IgD-negative memory B cell (primary cell): ENCODE measurements at regions not wholly inside any gene's neighbourhood (a gene's known extent, or its start where the extent isn't known, plus 50 kb on each side); places are given as distances from the start of the nearest gene placed in this dataset.

Experiments used
- H3K27ac Mint-ChIP-seq, 3 donors: one replicate each; pipeline ENCODE4 v1.8.0; 2020 to 2022; ENCODE audit warnings: mild to moderate bottlenecking in 3 of 3, mixed read lengths in 3 of 3, moderate library complexity in 1 of 3
- H3K27me3 Mint-ChIP-seq: one replicate; pipeline ENCODE4 v1.8.0; 2021; ENCODE audit warnings: mixed read lengths
- H3K36me3 Mint-ChIP-seq: one replicate; pipeline ENCODE4 v1.8.0; 2020; ENCODE audit warnings: mild to moderate bottlenecking, mixed read lengths
- H3K4me1 Mint-ChIP-seq, 3 donors: one replicate each; pipeline ENCODE4 v1.8.0; 2020 to 2022; ENCODE audit warnings: mixed read lengths in 3 of 3, mild to moderate bottlenecking in 1 of 3
- H3K4me3 Mint-ChIP-seq, 4 donors: one replicate each; pipeline ENCODE4 v1.8.0; 2020 to 2022; ENCODE audit warnings: mild to moderate bottlenecking in 4 of 4, mixed read lengths in 4 of 4, moderate library complexity in 3 of 4
- H3K9me3 Mint-ChIP-seq, 3 donors: one replicate each; pipeline ENCODE4 v1.8.0; 2020 to 2021; ENCODE audit warnings: mixed read lengths in 3 of 3, mild to moderate bottlenecking in 1 of 3

- no peak overlapping the region for H3K4me3 Mint-ChIP-seq
- H3K27me3 Mint-ChIP-seq: peaks cover 2% of the 10 kb centered on the region
- H3K4me1 Mint-ChIP-seq: no peaks in the 10 kb centered on the region
- H3K27ac Mint-ChIP-seq: no peak overlapping the region
- peaks cover 0 to 1% (median 0%) of the 10 kb centered on the region in 3 donors for H3K9me3 Mint-ChIP-seq
- H3K36me3 Mint-ChIP-seq: no peaks in the 10 kb centered on the region
These were observed 152.3 kb downstream of the GAS1 start for GRCh38 chr9:86795047-86795442.

- Mint-ChIP-seq H3K27me3 (peaks cover 2% of the 10 kb centered on the region), H3K36me3 (no peaks in the 10 kb centered on the region)
These were observed 152.8 kb downstream of the GAS1 start for GRCh38 chr9:86794391-86795046.

GRCh38 chr9:86792136-86792535, 155.2 kb downstream of the GAS1 start:
- Mint-ChIP-seq H3K36me3 (no peaks in the 10 kb centered on the region), H3K9me3 (no peaks in the 10 kb centered on the region), H3K4me3 (no peak overlapping the region), H3K27me3 (no peaks in the 10 kb centered on the region), H3K4me1 (no peaks in the 10 kb centered on the region), H3K27ac (no peak overlapping the region)

More at GRCh38 chr9:86794391-86795046, 152.8 kb downstream of the GAS1 start:
- Mint-ChIP-seq H3K9me3 (peaks cover 0 to 1% (median 0%) of the 10 kb centered on the region in 3 donors), H3K4me1 (no peaks in the 10 kb centered on the region), H3K4me3 (no peak overlapping the region), H3K27ac (no peak overlapping the region)

GRCh38 chr9:86790805-86791204, 156.5 kb downstream of the GAS1 start:
- Mint-ChIP-seq H3K27ac (no peak overlapping the region), H3K9me3 (no peaks in the 10 kb centered on the region), H3K27me3 (no peaks in the 10 kb centered on the region), H3K4me3 (no peak overlapping the region), H3K36me3 (no peaks in the 10 kb centered on the region), H3K4me1 (no peaks in the 10 kb centered on the region)

- no peaks in the 10 kb centered on the region for H3K36me3 Mint-ChIP-seq
- H3K27me3 Mint-ChIP-seq: no peaks in the 10 kb centered on the region
- H3K4me1 Mint-ChIP-seq: no peaks in the 10 kb centered on the region
- no peak overlapping the region for H3K27ac Mint-ChIP-seq
- H3K4me3 Mint-ChIP-seq: no peak overlapping the region
- no peaks in the 10 kb centered on the region for H3K9me3 Mint-ChIP-seq
These were observed 158.8 kb downstream of the GAS1 start for GRCh38 chr9:86788456-86788855.

- H3K36me3 Mint-ChIP-seq: no peaks in the 10 kb centered on the region
- H3K27me3 Mint-ChIP-seq: peaks cover 5% of the 10 kb centered on the region
- H3K9me3 Mint-ChIP-seq: peaks cover 0 to 4% (median 0%) of the 10 kb centered on the region in 3 donors
- H3K4me3 Mint-ChIP-seq: no peak overlapping the region
- H3K4me1 Mint-ChIP-seq: no peaks in the 10 kb centered on the region
- H3K27ac Mint-ChIP-seq: no peak overlapping the region
These were observed 163.4 kb downstream of the GAS1 start for GRCh38 chr9:86783884-86784283.

GRCh38 chr9:86782831-86783230, 164.5 kb downstream of the GAS1 start:
- Mint-ChIP-seq H3K36me3 (no peaks in the 10 kb centered on the region), H3K4me1 (no peaks in the 10 kb centered on the region), H3K9me3 (peaks cover 0 to 4% (median 0%) of the 10 kb centered on the region in 3 donors), H3K27me3 (peaks cover 7% of the 10 kb centered on the region), H3K27ac (no peak overlapping the region), H3K4me3 (no peak overlapping the region)

GRCh38 chr9:86778761-86779160, 168.5 kb downstream of the GAS1 start:
- H3K4me3 Mint-ChIP-seq: no peak overlapping the region
- H3K27ac Mint-ChIP-seq: no peak overlapping the region
- no peaks in the 10 kb centered on the region for H3K4me1 Mint-ChIP-seq
- H3K9me3 Mint-ChIP-seq: peaks cover 0 to 5% (median 4%) of the 10 kb centered on the region in 3 donors
- H3K36me3 Mint-ChIP-seq: no peaks in the 10 kb centered on the region
- H3K27me3 Mint-ChIP-seq: peaks cover 7% of the 10 kb centered on the region

GRCh38 chr9:86775718-86776117, 171.6 kb downstream of the GAS1 start:
- Mint-ChIP-seq H3K9me3 (peaks cover 0 to 5% (median 0%) of the 10 kb centered on the region in 3 donors), H3K36me3 (no peaks in the 10 kb centered on the region), H3K27ac (no peak overlapping the region), H3K4me3 (no peak overlapping the region), H3K27me3 (peaks cover 2% of the 10 kb centered on the region), H3K4me1 (no peaks in the 10 kb centered on the region)

GRCh38 chr9:86774116-86774515, 173.2 kb downstream of the GAS1 start:
- Mint-ChIP-seq H3K4me3 (no peak overlapping the region), H3K36me3 (no peaks in the 10 kb centered on the region), H3K4me1 (no peaks in the 10 kb centered on the region), H3K27me3 (peaks cover 2% of the 10 kb centered on the region), H3K27ac (no peak overlapping the region), H3K9me3 (peaks cover 0 to 5% (median 0%) of the 10 kb centered on the region in 3 donors)

GRCh38 chr9:86773422-86773945, 173.8 kb downstream of the GAS1 start:
- no peaks in the 10 kb centered on the region for H3K4me1 Mint-ChIP-seq
- no peak overlapping the region for H3K27ac Mint-ChIP-seq
- peaks cover 0 to 5% (median 0%) of the 10 kb centered on the region in 3 donors for H3K9me3 Mint-ChIP-seq
- H3K27me3 Mint-ChIP-seq: peaks cover under 1% of the 10 kb centered on the region
- no peak overlapping the region for H3K4me3 Mint-ChIP-seq
- no peaks in the 10 kb centered on the region for H3K36me3 Mint-ChIP-seq

GRCh38 chr9:86772635-86772993, 174.7 kb downstream of the GAS1 start:
- no peaks in the 10 kb centered on the region for H3K27me3 Mint-ChIP-seq
- no peaks in the 10 kb centered on the region for H3K36me3 Mint-ChIP-seq
- H3K9me3 Mint-ChIP-seq: peaks cover 0 to 5% (median 0%) of the 10 kb centered on the region in 3 donors
- no peaks in the 10 kb centered on the region for H3K4me1 Mint-ChIP-seq
- H3K4me3 Mint-ChIP-seq: no peak overlapping the region
- no peak overlapping the region for H3K27ac Mint-ChIP-seq

- Mint-ChIP-seq H3K36me3 (no peaks in the 10 kb centered on the region), H3K27me3 (no peaks in the 10 kb centered on the region), H3K27ac (no peak overlapping the region), H3K4me1 (no peaks in the 10 kb centered on the region), H3K4me3 (no peak overlapping the region), H3K9me3 (peaks cover 0 to 5% (median 0%) of the 10 kb centered on the region in 3 donors)
These were observed 175.2 kb downstream of the GAS1 start for GRCh38 chr9:86771941-86772634.

GRCh38 chr9:86771420-86771819, 175.9 kb downstream of the GAS1 start:
- Mint-ChIP-seq H3K27ac (no peak overlapping the region), H3K4me1 (no peaks in the 10 kb centered on the region), H3K36me3 (no peaks in the 10 kb centered on the region), H3K9me3 (peaks cover 0 to 5% (median 0%) of the 10 kb centered on the region in 3 donors), H3K4me3 (no peak overlapping the region), H3K27me3 (peaks cover 2% of the 10 kb centered on the region)

- H3K4me1 Mint-ChIP-seq: no peaks in the 10 kb centered on the region
- H3K27ac Mint-ChIP-seq: no peak overlapping the region
- H3K9me3 Mint-ChIP-seq: no peaks in the 10 kb centered on the region
- no peak overlapping the region for H3K4me3 Mint-ChIP-seq
- H3K36me3 Mint-ChIP-seq: no peaks in the 10 kb centered on the region
- peaks cover 2% of the 10 kb centered on the region for H3K27me3 Mint-ChIP-seq
These were observed 178.6 kb downstream of the GAS1 start for GRCh38 chr9:86768709-86769108.

GRCh38 chr9:86768020-86768419, 179.3 kb downstream of the GAS1 start:
- H3K4me3 Mint-ChIP-seq: no peak overlapping the region
- no peaks in the 10 kb centered on the region for H3K9me3 Mint-ChIP-seq
- H3K4me1 Mint-ChIP-seq: no peaks in the 10 kb centered on the region
- no peak overlapping the region for H3K27ac Mint-ChIP-seq
- H3K27me3 Mint-ChIP-seq: peaks cover 2% of the 10 kb centered on the region
- H3K36me3 Mint-ChIP-seq: no peaks in the 10 kb centered on the region
